Mesothelial cell of epicardium (in vitro differentiated cells): ENCODE measurements at regions not wholly inside any gene's neighbourhood (a gene's known extent, or its start where the extent isn't known, plus 50 kb on each side); places are given as distances from the start of the nearest gene placed in this dataset.

Experiments
- DNase-seq, 2 experiments: peaks; one replicate each; pipeline ENCODE4 v3.0.0; 2021; ENCODE audit warnings: low spot score in 2 of 2; ENCODE audit not compliant: unreplicated experiment in 2 of 2
- H3K27ac Mint-ChIP-seq: 2 replicates; pipeline ENCODE4 v1.8.0; 2021; ENCODE audit warnings: mixed read lengths
- H3K27me3 Mint-ChIP-seq: 2 replicates; pipeline ENCODE4 v1.8.0; 2021; ENCODE audit warnings: low read depth, mixed read lengths
- H3K36me3 Mint-ChIP-seq: 2 replicates; pipeline ENCODE4 v1.8.0; 2021; ENCODE audit warnings: mixed read lengths
- H3K4me1 Mint-ChIP-seq: 2 replicates; pipeline ENCODE4 v1.8.0; 2021; ENCODE audit warnings: mixed read lengths
- H3K4me3 Mint-ChIP-seq: 2 replicates; pipeline ENCODE4 v1.8.0; 2021; ENCODE audit warnings: mild to moderate bottlenecking, moderate library complexity, mixed read lengths
- H3K9me3 Mint-ChIP-seq: 2 replicates; pipeline ENCODE4 v1.8.0; 2021; ENCODE audit warnings: mixed read lengths
- TF ChIP-seq, protein P1 (sequence below): fragments of 200-600 bp; sonication (generic); IDR thresholded peaks from one replicate; pipeline ENCODE4 v1.5.0; 2021; ENCODE audit warnings: antibody characterized with exemption; ENCODE audit not compliant: unreplicated experiment

DNA sequence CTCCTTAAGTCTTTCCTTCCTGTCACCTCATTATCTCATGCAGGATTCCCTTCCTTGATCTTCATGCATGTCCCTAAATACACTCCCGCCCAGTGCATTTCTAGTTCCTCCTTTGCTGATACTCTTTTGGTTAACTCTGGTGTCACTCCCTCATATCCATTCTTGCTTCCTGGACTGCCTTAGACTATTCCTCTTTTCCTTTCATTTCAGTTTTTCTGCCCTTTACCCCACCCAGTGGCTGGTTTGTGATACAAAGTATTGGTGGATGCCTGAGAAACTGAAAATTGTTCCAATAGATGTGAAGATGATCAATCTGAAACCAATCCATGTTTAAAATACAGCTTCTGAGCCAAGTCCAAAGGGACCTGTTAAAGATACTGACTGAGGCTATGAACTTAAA is 553.8 kb upstream of the CAMK1G start:
- Mint-ChIP-seq H3K36me3 (no peaks in the 10 kb centered on the region), H3K27ac (no peak overlapping the region), H3K9me3 (peaks cover 7% of the 10 kb centered on the region), H3K27me3 (no peaks in the 10 kb centered on the region), H3K4me3 (no peak overlapping the region), H3K4me1 (no peaks in the 10 kb centered on the region)
- DNase-seq = no peak
- TF ChIP-seq, protein P1, sequence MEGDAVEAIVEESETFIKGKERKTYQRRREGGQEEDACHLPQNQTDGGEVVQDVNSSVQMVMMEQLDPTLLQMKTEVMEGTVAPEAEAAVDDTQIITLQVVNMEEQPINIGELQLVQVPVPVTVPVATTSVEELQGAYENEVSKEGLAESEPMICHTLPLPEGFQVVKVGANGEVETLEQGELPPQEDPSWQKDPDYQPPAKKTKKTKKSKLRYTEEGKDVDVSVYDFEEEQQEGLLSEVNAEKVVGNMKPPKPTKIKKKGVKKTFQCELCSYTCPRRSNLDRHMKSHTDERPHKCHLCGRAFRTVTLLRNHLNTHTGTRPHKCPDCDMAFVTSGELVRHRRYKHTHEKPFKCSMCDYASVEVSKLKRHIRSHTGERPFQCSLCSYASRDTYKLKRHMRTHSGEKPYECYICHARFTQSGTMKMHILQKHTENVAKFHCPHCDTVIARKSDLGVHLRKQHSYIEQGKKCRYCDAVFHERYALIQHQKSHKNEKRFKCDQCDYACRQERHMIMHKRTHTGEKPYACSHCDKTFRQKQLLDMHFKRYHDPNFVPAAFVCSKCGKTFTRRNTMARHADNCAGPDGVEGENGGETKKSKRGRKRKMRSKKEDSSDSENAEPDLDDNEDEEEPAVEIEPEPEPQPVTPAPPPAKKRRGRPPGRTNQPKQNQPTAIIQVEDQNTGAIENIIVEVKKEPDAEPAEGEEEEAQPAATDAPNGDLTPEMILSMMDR = no peak

DNA sequence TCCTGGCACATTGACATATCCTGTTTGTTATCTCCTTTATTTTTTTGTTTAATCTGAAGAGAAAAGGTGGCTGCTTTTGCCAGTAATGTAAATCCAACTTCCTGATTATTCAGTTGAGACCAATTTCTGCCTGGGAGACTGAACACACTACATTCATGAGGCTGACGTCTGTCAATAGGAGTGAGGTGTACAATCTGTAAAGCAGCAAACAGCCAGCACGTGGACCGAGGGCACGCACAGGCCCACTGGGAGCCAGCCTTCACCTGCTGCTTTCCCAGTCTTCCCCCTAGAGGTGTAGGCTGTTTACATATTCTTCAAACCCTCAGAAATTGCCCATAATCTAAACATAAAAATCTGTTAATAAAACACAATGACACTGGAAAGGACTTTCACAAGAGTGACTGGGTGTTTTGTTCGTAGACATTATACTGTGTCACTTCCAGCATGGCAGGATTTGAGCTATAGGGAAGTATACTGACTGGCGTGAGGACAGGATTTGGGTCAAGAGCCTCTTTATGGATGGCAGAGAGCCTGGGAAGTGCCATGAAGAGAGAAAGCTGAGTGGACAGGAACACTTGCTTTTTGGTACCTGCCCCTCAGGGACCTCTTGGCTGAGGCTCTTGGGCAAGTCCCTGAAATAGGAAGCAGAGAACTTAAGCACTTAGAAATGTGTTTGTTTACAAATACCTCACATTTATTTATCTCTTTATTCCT is 552.9 kb upstream of the CAMK1G start:
- Mint-ChIP-seq H3K36me3 (no peaks in the 10 kb centered on the region), H3K27me3 (no peaks in the 10 kb centered on the region), H3K4me1 (no peaks in the 10 kb centered on the region), H3K4me3 (no peak overlapping the region), H3K9me3 (peaks cover 7% of the 10 kb centered on the region), H3K27ac (no peak overlapping the region)
- TF ChIP-seq, protein P1 = no peak
- DNase-seq = no peak

DNA sequence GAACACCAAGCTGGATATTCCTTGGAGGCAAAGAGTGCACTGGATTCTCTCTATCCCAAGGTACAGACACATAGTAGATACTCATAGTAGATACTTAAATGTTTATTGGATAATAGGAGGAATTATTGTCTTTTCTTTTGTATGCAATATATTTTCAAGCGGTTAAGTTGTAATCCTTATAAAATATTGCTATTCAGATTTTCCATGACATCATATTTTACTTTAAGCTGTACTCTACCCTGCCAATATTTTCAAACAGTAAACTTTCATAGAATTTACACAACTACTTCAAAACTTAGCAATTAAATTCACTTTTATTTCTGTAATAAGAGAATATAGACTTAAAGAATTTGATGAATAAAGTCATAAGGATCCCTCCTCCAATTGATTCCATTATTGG is 546.5 kb upstream of the CAMK1G start:
- peaks cover 7% of the 10 kb centered on the region for H3K4me1 Mint-ChIP-seq
- H3K27ac Mint-ChIP-seq = no peak overlapping the region
- H3K36me3 Mint-ChIP-seq = no peaks in the 10 kb centered on the region
- TF ChIP-seq, protein P1 = no peak
- peaks cover 3% of the 10 kb centered on the region for H3K27me3 Mint-ChIP-seq
- DNase-seq = no peak
- H3K9me3 Mint-ChIP-seq = peaks cover 7% of the 10 kb centered on the region
- H3K4me3 Mint-ChIP-seq = no peak overlapping the region

DNA sequence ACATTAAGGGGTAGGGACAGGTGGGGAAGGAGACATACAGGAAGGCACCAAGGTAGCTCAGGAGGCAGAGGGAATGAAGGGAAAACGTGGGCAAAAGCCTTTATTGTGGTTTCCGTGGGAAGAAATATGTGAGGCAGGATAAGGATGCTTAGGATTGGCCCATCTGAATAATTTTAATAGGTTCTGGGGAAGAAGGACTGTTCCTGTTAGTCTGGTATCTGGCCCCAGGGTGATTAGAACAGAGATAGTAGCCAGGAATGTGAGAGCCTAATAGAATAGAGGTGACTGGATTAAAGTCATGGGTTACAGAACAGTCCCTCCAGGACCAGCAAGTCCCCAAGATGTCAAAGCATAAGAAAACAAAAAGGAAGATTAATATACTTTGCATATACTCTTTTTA is 545.2 kb upstream of the CAMK1G start:
- TF ChIP-seq, protein P1 = no peak
- no peaks in the 10 kb centered on the region for H3K36me3 Mint-ChIP-seq
- H3K27ac Mint-ChIP-seq = no peak overlapping the region
- peaks cover 3% of the 10 kb centered on the region for H3K27me3 Mint-ChIP-seq
- DNase-seq = no peak
- peaks cover 3% of the 10 kb centered on the region for H3K9me3 Mint-ChIP-seq
- H3K4me3 Mint-ChIP-seq = no peak overlapping the region
- peaks cover 7% of the 10 kb centered on the region for H3K4me1 Mint-ChIP-seq

DNA sequence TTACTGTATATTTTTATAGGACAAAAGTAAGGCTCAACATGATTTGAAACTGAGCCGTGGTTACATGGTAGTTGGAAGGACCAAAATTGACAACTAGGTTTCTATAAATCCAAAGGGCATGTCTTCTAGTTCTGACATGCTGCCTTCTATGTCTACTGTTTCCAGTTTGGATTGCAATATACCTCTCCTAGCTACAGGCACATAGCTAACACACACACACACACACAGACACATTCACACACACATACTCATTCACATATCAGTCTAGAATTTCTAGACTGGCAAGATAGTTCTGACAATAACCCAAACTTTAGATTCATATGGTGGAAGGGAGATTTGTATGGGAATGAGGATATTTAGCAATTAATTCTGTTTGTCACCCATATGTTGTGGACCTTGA is 544.8 kb upstream of the CAMK1G start:
- Mint-ChIP-seq H3K27me3 (peaks cover 3% of the 10 kb centered on the region), H3K4me1 (peaks cover 7% of the 10 kb centered on the region), H3K27ac (no peak overlapping the region), H3K9me3 (peaks cover under 1% of the 10 kb centered on the region), H3K36me3 (no peaks in the 10 kb centered on the region), H3K4me3 (no peak overlapping the region)
- DNase-seq = no peak
- TF ChIP-seq, protein P1 = no peak

DNA sequence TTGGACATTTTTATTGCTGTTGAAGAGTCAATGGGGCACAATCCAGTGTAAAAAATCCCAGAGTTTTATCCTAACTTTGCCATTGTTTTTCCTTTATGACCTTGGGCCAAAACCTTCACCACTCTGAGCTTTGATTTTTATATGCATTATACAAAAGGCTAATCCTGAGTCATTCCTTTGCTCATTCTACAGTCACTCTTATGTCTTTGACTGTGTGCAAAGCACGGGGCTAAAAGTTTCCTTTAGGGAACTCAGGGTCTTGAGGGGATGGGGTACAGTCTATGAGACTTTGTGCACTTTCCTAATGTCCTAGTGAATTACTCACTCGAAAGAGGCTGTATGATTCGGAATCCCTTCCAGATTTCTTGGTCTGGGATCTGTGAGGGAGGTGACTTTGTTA is 543.2 kb upstream of the CAMK1G start:
- peaks cover 3% of the 10 kb centered on the region for H3K27me3 Mint-ChIP-seq
- H3K4me1 Mint-ChIP-seq = peaks cover 16% of the 10 kb centered on the region
- no peaks in the 10 kb centered on the region for H3K36me3 Mint-ChIP-seq
- no peak for DNase-seq
- H3K9me3 Mint-ChIP-seq = no peaks in the 10 kb centered on the region
- H3K27ac Mint-ChIP-seq = no peak overlapping the region
- H3K4me3 Mint-ChIP-seq = no peak overlapping the region
- TF ChIP-seq, protein P1 = no peak
